Thoracic aorta (tissue), 2 donors: ENCODE measurements at regions not wholly inside any gene's neighbourhood (a gene's known extent, or its start where the extent isn't known, plus 50 kb on each side); places are given as distances from the start of the nearest gene placed in this dataset.

Source experiments
- ATAC-seq: fragments of 150-250 bp; one replicate; pipeline ENCODE4 v1.8.0; 2017; ENCODE audit warnings: low read depth; ENCODE audit not compliant: insufficient number of reproducible peaks, low FRiP score
- DNase-seq: peaks from one replicate; pipeline ENCODE4 v3.0.0-alpha.2; 2020; ENCODE audit warnings: low spot score
- H3K27ac ChIP-seq, 2 donors: fragments of 200-600 bp; sonication (generic); 1 replicate in 1 of 2; 2 replicates in 1 of 2; pipeline ENCODE4 v1.5.1; 2016; ENCODE audit warnings: mild to moderate bottlenecking in 2 of 2, moderate library complexity in 2 of 2
- H3K27me3 ChIP-seq: fragments of 200-600 bp; sonication (generic); replicated peaks from 2 replicates; pipeline ENCODE4 v1.6.0; 2016; ENCODE audit warnings: mild to moderate bottlenecking; ENCODE audit not compliant: insufficient read depth
- H3K36me3 ChIP-seq: fragments of 200-600 bp; sonication (generic); one replicate; pipeline ENCODE4 v1.5.1; 2016
- H3K4me1 ChIP-seq, 2 donors: fragments of 200-600 bp; sonication (generic); 1 replicate in 1 of 2; 2 replicates in 1 of 2; pipeline versions ENCODE4 v1.5.1 to v1.6.0; 2016; ENCODE audit warnings: low read depth in 2 of 2, mild to moderate bottlenecking in 1 of 2; ENCODE audit not compliant: control insufficient read depth in 1 of 2
- H3K4me3 ChIP-seq: fragments of 200-600 bp; sonication (generic); 2 replicates; pipeline ENCODE4 v1.5.1; 2016; ENCODE audit warnings: mild to moderate bottlenecking
- H3K9me3 ChIP-seq: fragments of 200-600 bp; sonication (generic); 2 replicates; pipeline ENCODE4 v1.5.1; 2016
- TF ChIP-seq, protein P1 (sequence below): fragments of 200-600 bp; sonication (generic); IDR thresholded peaks from one replicate; pipeline ENCODE4 v1.5.1; 2019; ENCODE audit warnings: antibody characterized with exemption

DNA sequence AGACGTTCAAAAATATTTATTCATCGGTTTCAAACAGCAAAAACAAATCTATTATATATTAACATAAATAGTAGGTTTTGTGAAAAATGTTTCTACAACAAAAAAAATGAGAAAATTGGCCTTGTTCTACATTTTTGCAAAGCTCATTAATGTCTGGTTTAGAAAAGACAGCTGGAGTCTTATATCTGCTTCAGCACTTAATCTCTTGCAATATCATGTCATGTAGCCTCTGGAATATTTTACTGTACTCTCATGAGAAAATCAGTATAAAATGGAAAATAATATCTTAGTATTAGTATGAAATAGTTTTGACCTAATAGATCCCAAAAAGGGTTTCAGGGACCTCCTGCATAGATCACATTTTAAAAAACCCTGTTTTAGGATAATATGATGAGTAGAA, 326.6 kb downstream of the ARL4A start:
- Histone ChIP-seq H3K4me3 (no peak overlapping the region), H3K36me3 (no peaks in the 10 kb centered on the region), H3K27ac (no peak overlapping the region), H3K27me3 (no peaks in the 10 kb centered on the region), H3K4me1 (no peaks in the 10 kb centered on the region), H3K9me3 (no peaks in the 10 kb centered on the region)
- DNase-seq: no peak
- no peak for ATAC-seq
- TF ChIP-seq, protein P1, sequence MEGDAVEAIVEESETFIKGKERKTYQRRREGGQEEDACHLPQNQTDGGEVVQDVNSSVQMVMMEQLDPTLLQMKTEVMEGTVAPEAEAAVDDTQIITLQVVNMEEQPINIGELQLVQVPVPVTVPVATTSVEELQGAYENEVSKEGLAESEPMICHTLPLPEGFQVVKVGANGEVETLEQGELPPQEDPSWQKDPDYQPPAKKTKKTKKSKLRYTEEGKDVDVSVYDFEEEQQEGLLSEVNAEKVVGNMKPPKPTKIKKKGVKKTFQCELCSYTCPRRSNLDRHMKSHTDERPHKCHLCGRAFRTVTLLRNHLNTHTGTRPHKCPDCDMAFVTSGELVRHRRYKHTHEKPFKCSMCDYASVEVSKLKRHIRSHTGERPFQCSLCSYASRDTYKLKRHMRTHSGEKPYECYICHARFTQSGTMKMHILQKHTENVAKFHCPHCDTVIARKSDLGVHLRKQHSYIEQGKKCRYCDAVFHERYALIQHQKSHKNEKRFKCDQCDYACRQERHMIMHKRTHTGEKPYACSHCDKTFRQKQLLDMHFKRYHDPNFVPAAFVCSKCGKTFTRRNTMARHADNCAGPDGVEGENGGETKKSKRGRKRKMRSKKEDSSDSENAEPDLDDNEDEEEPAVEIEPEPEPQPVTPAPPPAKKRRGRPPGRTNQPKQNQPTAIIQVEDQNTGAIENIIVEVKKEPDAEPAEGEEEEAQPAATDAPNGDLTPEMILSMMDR: no peak

- Histone ChIP-seq H3K4me1 (no peaks in the 10 kb centered on the region), H3K27ac (no peak overlapping the region), H3K36me3 (no peaks in the 10 kb centered on the region), H3K4me3 (no peak overlapping the region), H3K9me3 (no peaks in the 10 kb centered on the region), H3K27me3 (no peaks in the 10 kb centered on the region)
- DNase-seq: no peak
- ATAC-seq: no peak
- TF ChIP-seq, protein P1: no peak
These were observed 328.7 kb downstream of the ARL4A start for GRCh38 chr7:13016036-13016581.

GRCh38 chr7:13016592-13017332, 329.3 kb downstream of the ARL4A start:
- no peak for ATAC-seq
- Histone ChIP-seq H3K4me3 (no peak overlapping the region), H3K36me3 (no peaks in the 10 kb centered on the region), H3K9me3 (no peaks in the 10 kb centered on the region), H3K4me1 (no peaks in the 10 kb centered on the region), H3K27me3 (no peaks in the 10 kb centered on the region), H3K27ac (no peak overlapping the region)
- DNase-seq: no peak
- TF ChIP-seq, protein P1: no peak

DNA sequence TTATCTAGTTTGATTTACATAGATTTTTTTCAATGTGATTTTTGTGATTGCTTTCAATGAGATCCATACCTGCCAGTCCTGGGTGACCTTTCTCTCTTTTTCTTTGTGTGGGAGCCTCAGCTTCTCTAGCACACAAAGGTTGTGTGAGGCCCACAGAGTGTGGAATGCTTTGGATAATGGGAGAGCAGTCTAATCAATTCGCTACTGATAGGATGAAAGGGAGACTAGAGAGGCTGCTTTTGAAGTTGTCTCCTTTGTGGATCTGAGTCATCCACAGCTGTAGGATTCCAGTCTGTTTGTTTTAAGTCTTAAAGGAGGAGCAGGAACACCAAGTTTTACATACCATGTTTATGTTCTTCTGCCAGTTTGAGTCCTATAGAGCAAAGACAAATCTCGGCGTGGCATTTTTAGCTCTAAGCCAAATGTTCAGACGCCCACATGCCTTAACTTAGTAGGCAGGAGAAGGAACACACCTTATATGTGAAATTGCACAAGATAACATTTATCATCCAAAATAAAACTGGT, 330.0 kb downstream of the ARL4A start:
- H3K4me1 ChIP-seq: no peaks in the 10 kb centered on the region
- no peaks in the 10 kb centered on the region for H3K9me3 ChIP-seq
- DNase-seq (no peak), ATAC-seq (no peak)
- H3K4me3 ChIP-seq: no peak overlapping the region
- H3K27me3 ChIP-seq: no peaks in the 10 kb centered on the region
- no peaks in the 10 kb centered on the region for H3K36me3 ChIP-seq
- TF ChIP-seq, protein P1: no peak
- no peak overlapping the region for H3K27ac ChIP-seq

DNA sequence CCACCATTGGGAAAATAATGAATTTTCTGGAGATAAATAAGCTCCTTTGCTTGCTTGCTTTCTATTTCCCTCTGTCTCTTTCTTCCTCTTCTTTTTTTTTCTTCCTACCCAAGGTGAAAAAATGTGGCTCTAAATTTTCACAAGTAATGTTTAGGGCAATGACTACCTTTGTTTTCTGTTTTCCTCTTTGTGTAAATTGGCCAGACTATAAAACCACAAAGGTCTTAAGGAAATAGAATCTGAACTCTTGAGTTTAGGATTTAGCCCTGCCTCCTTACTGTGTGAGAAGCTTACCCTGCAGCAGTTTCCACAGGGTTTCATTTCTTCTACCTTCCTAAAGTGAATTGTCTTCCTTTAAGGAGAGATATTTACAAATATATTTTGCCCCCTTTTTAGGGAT, 330.4 kb downstream of the ARL4A start:
- Histone ChIP-seq H3K4me1 (no peaks in the 10 kb centered on the region), H3K27me3 (no peaks in the 10 kb centered on the region), H3K27ac (no peak overlapping the region), H3K36me3 (no peaks in the 10 kb centered on the region), H3K4me3 (no peak overlapping the region), H3K9me3 (no peaks in the 10 kb centered on the region)
- ATAC-seq: no peak
- DNase-seq: no peak
- TF ChIP-seq, protein P1: no peak
